ENCODE measurements at regions not wholly inside any gene's neighbourhood (a gene's known extent, or its start where the extent isn't known, plus 50 kb on each side); places are given as distances from the start of the nearest gene placed in this dataset.
"Not testable (repeated sequence)": the region's sequence is repeated elsewhere in the genome, so short reads cannot be mapped to it uniquely, and the experiment has no call there.

DNA sequence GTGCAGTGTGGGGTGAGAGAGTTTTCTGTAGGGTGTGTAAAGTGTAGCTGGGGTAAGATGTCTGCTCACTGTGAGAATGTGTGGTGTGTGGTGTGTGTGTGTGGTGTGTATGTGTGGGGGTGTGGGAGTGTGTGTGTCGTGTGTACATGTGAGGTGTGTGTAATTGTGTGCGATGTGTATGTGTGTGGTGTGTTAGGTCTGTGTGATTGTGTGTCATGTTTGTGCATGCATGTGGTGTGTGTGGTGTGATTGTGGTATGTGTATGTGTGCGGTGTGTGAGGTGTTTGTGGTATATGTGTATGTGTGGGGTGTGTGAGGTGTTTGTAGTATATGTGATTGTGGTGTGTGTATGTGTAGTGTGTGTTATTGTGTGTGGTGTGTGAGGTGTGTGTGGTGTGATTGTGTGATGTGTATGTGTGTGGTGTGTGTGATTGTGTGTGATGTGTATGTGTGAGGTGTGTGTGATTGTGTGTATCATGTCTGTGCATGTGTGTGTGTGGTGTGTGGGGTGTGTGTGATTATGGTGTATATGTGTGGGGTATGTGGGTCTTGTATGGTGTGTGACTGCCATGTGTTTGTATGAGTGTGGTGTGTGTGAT is 241.7 kb upstream of the HDAC4 start:
- H3K27me3 ChIP-seq (ENCODE audit: insufficient read depth, low read length): no peaks in the 10 kb centered on the region
- H2AFZ ChIP-seq (ENCODE audit: low read length): no peak overlapping the region
- H3K4me1 ChIP-seq (ENCODE audit: insufficient read depth, low read length, severe bottlenecking): no peaks in the 10 kb centered on the region
- no peaks in the 10 kb centered on the region for H3K79me2 ChIP-seq (ENCODE audit: insufficient read depth, low read length)
- TF ChIP-seq, protein P1, sequence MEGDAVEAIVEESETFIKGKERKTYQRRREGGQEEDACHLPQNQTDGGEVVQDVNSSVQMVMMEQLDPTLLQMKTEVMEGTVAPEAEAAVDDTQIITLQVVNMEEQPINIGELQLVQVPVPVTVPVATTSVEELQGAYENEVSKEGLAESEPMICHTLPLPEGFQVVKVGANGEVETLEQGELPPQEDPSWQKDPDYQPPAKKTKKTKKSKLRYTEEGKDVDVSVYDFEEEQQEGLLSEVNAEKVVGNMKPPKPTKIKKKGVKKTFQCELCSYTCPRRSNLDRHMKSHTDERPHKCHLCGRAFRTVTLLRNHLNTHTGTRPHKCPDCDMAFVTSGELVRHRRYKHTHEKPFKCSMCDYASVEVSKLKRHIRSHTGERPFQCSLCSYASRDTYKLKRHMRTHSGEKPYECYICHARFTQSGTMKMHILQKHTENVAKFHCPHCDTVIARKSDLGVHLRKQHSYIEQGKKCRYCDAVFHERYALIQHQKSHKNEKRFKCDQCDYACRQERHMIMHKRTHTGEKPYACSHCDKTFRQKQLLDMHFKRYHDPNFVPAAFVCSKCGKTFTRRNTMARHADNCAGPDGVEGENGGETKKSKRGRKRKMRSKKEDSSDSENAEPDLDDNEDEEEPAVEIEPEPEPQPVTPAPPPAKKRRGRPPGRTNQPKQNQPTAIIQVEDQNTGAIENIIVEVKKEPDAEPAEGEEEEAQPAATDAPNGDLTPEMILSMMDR (IDR thresholded peaks at IDR 0.05; ENCODE audit: low read length): no peak
- no peak for TF ChIP-seq EZH2 (IDR thresholded peaks at IDR 0.05; ENCODE audit: borderline replicate concordance, low read length)
- no peak overlapping the region for H3K9ac ChIP-seq (ENCODE audit: low read length)
- H3K4me2 ChIP-seq (ENCODE audit: low read length): no peak overlapping the region
- no peaks in the 10 kb centered on the region for H3K9me2 ChIP-seq (ENCODE audit: low read depth, low read length)
- no peak overlapping the region for H3K4me3 ChIP-seq (ENCODE audit: low read depth, low read length, poor library complexity, severe bottlenecking)
- no peaks in the 10 kb centered on the region for H4K20me1 ChIP-seq (ENCODE audit: insufficient read depth, low read length)
- H3F3A ChIP-seq (ENCODE audit: insufficient read depth, low read length): no peaks in the 10 kb centered on the region
- no peaks in the 10 kb centered on the region for H3K36me3 ChIP-seq (ENCODE audit: insufficient read depth, low read length)
- H3K27ac ChIP-seq (ENCODE audit: low read depth, low read length, poor library complexity, severe bottlenecking): no peak overlapping the region
- no peaks in the 10 kb centered on the region for H3K9me3 ChIP-seq (ENCODE audit: low read length)

DNA sequence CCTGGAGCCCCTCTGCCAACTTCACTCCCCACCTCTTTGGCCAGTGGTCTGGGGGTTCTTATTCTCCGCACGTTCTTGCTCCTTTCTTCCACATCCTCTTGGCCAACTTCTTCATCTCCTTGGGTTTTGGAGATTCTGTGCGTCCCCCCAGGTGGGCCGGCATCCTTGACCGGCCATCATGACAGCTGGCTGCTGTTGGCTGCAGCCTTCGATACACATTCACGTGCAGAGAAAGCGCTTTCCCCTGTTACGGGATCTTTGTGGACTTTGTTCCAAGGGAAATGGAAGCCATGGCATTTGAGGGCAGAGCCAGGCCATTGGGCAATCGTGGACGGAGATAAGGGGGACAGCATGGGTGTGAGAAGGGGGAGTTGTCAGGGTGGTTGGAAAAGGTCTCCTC is 241.1 kb upstream of the HDAC4 start:
- H3K79me2 ChIP-seq (ENCODE audit: insufficient read depth, low read length); H3K27ac ChIP-seq (ENCODE audit: low read depth, low read length, poor library complexity, severe bottlenecking); H3K4me1 ChIP-seq (ENCODE audit: insufficient read depth, low read length, severe bottlenecking); H3K36me3 ChIP-seq (ENCODE audit: insufficient read depth, low read length); H3K4me3 ChIP-seq (ENCODE audit: low read depth, low read length, poor library complexity, severe bottlenecking); H4K20me1 ChIP-seq (ENCODE audit: insufficient read depth, low read length); H2AFZ ChIP-seq (ENCODE audit: low read length); H3K9ac ChIP-seq (ENCODE audit: low read length); H3K4me2 ChIP-seq (ENCODE audit: low read length); H3K9me2 ChIP-seq (ENCODE audit: low read depth, low read length); H3K9me3 ChIP-seq (ENCODE audit: low read length); H3K27me3 ChIP-seq (ENCODE audit: insufficient read depth, low read length); H3F3A ChIP-seq (ENCODE audit: insufficient read depth, low read length): not testable (repeated sequence)

DNA sequence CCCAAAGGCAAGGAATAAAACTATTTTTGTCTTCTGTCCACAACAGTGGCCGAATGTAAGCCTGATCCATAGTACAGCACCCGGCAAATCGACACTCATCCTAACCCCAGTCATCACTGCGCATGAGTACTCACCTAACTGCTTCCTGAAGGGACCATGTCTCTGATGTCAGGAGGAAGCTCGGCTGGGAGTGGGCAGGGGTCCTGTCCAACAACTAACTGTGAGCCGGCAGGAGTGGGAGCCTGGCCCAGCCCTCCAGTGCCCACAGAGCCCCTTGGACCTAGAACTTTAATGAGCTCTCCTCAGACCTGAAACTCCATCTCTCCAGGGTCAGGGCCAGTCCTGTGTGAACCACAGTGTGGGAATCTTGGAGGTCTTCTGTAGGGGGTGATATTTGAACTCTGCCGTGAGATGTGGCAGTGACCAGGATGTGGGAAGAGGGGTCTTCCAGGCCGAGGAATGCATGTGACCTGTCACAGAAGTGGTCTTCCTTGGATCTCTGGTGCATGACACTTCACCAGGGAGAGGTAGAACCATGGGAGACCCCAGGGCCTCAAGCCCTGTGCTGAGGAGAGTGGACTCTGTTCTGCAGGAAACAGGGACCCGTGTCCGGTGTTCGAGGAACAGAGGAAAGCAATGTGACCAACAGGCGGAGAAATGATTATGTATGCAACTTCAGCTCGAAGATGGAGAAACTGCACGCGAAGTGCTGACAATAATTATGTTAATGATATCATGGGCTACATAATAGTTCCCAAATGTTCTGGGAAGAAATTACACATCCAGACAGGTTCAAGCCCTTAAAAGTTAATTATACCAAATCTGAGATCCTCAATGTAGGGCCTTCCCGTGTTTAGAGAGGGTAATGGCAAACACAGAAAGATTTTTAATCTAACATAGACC is 240.1 kb upstream of the HDAC4 start:
- Histone ChIP-seq H3K27me3 (ENCODE audit: insufficient read depth, low read length) (no peaks in the 10 kb centered on the region), H3K4me1 (ENCODE audit: insufficient read depth, low read length, severe bottlenecking) (no peaks in the 10 kb centered on the region), H3F3A (ENCODE audit: insufficient read depth, low read length) (no peaks in the 10 kb centered on the region), H3K4me3 (ENCODE audit: low read depth, low read length, poor library complexity, severe bottlenecking) (no peak overlapping the region), H2AFZ (ENCODE audit: low read length) (no peak overlapping the region), H3K79me2 (ENCODE audit: insufficient read depth, low read length) (no peaks in the 10 kb centered on the region), H3K36me3 (ENCODE audit: insufficient read depth, low read length) (no peaks in the 10 kb centered on the region), H3K27ac (ENCODE audit: low read depth, low read length, poor library complexity, severe bottlenecking) (no peak overlapping the region), H3K9me3 (ENCODE audit: low read length) (no peaks in the 10 kb centered on the region), H3K9ac (ENCODE audit: low read length) (no peak overlapping the region), H4K20me1 (ENCODE audit: insufficient read depth, low read length) (no peaks in the 10 kb centered on the region), H3K9me2 (ENCODE audit: low read depth, low read length) (no peaks in the 10 kb centered on the region), H3K4me2 (ENCODE audit: low read length) (no peak overlapping the region)
- TF ChIP-seq, protein P1 (IDR thresholded peaks at IDR 0.05; ENCODE audit: low read length): no peak
- TF ChIP-seq EZH2 (IDR thresholded peaks at IDR 0.05; ENCODE audit: borderline replicate concordance, low read length): no peak

All from OCI-LY1 (cell line).